HG03045 (cell line): ENCODE measurements at regions not wholly inside any gene's neighbourhood (a gene's known extent, or its start where the extent isn't known, plus 50 kb on each side); places are given as distances from the start of the nearest gene placed in this dataset.

Experiments used
- ATAC-seq: cut with Tn5 transposase; IDR thresholded peaks from one replicate; pipeline ENCODE4 v1.9.1; 2021; ENCODE audit warnings: mild to moderate bottlenecking, moderate library complexity; ENCODE audit not compliant: unreplicated experiment

GRCh38 chr1:208570362-208570761 is 326.2 kb upstream of the PLXNA2 start:
- ATAC-seq = no peak

- ATAC-seq = no peak
Measured at GRCh38 chr1:208576425-208576824, 332.2 kb upstream of the PLXNA2 start.

GRCh38 chr1:208577381-208577905 is 333.3 kb upstream of the PLXNA2 start:
- no peak for ATAC-seq

GRCh38 chr1:208581209-208581608 is 337.0 kb upstream of the PLXNA2 start:
- ATAC-seq = no peak

GRCh38 chr1:208581667-208582066 is 337.5 kb upstream of the PLXNA2 start:
- no peak for ATAC-seq

- ATAC-seq = no peak
Measured at GRCh38 chr1:208584167-208584755, 340.1 kb upstream of the PLXNA2 start.

GRCh38 chr1:208587110-208587509 is 342.9 kb upstream of the PLXNA2 start:
- no peak for ATAC-seq

GRCh38 chr1:208593306-208594006 is 349.3 kb upstream of the PLXNA2 start:
- ATAC-seq = no peak

- ATAC-seq = no peak
Measured at GRCh38 chr1:208595236-208595635, 351.1 kb upstream of the PLXNA2 start.

GRCh38 chr1:208595745-208596144 is 351.6 kb upstream of the PLXNA2 start:
- ATAC-seq = no peak

- no peak for ATAC-seq
Measured at GRCh38 chr1:208597571-208597970, 353.4 kb upstream of the PLXNA2 start.

- ATAC-seq = no peak
Measured at GRCh38 chr1:208598021-208598420, 353.8 kb upstream of the PLXNA2 start.

GRCh38 chr1:208599063-208599462 is 354.9 kb upstream of the PLXNA2 start:
- ATAC-seq = no peak

GRCh38 chr1:208600456-208601190 is 356.4 kb upstream of the PLXNA2 start:
- ATAC-seq = no peak

GRCh38 chr1:208601561-208601960 is 357.4 kb upstream of the PLXNA2 start:
- no peak for ATAC-seq

- ATAC-seq = no peak
Measured at GRCh38 chr1:208603721-208604120, 359.5 kb upstream of the PLXNA2 start.

GRCh38 chr1:208604295-208604694 is 360.1 kb upstream of the PLXNA2 start:
- ATAC-seq = peak; percentile 97

GRCh38 chr1:208606959-208607358 is 362.8 kb upstream of the PLXNA2 start:
- no peak for ATAC-seq

GRCh38 chr1:208607616-208608015 is 363.4 kb upstream of the PLXNA2 start:
- no peak for ATAC-seq

GRCh38 chr1:208614610-208615009 is 370.4 kb upstream of the PLXNA2 start:
- no peak for ATAC-seq

- no peak for ATAC-seq
Measured at GRCh38 chr1:208615371-208615770, 371.2 kb upstream of the PLXNA2 start.

GRCh38 chr1:208616776-208617175 is 372.6 kb upstream of the PLXNA2 start:
- ATAC-seq = no peak
